A673 (cell line): ENCODE measurements at regions not wholly inside any gene's neighbourhood (a gene's known extent, or its start where the extent isn't known, plus 50 kb on each side); places are given as distances from the start of the nearest gene placed in this dataset.

ENCODE experiments used
- BruUV-seq: library from RNA; stranded (reverse); fragments of 400-500 nt; replicated peaks from 2 replicates; lab custom pipeline; 2021; lab: Mats Ljungman, UMichigan
- CTCF ChIA-PET: fragments of 300-600 bp; sonication (Branson Sonifier 250); formaldehyde crosslinking; loops from one replicate; lab custom pipeline; 2022; ENCODE audit warnings: antibody characterized with exemption; lab: Charles Lee
- POLR2A ChIA-PET: fragments of 300-600 bp; sonication (Branson Sonifier 250); formaldehyde crosslinking; loops from one replicate; lab custom pipeline; 2022; ENCODE audit warnings: antibody characterized with exemption; ENCODE audit not compliant: low non-redundant PET; lab: Charles Lee
- DNase-seq: peaks from one replicate; pipeline ENCODE4 v3.0.0-alpha.2; 2015; ENCODE audit warnings: low spot score
- H3K27ac ChIP-seq: fragments of 200-600 bp; sonication (generic); 2 replicates; pipeline ENCODE4 v1.5.1; 2016; ENCODE audit warnings: mixed run types, low read depth, mild to moderate bottlenecking, mixed read lengths, antibody characterized with exemption, low read length; ENCODE audit not compliant: poor library complexity, severe bottlenecking
- H3K27me3 ChIP-seq: fragments of 200-600 bp; sonication (generic); replicated peaks from 2 replicates; pipeline ENCODE4 v1.6.1; 2017; ENCODE audit warnings: mixed run types, low read depth, mild to moderate bottlenecking, mixed read lengths, antibody characterized with exemption, low read length; ENCODE audit not compliant: insufficient read depth, poor library complexity
- H3K36me3 ChIP-seq: fragments of 200-600 bp; sonication (generic); 2 replicates; pipeline ENCODE4 v1.6.1; 2016; ENCODE audit warnings: mixed run types, mild to moderate bottlenecking, mixed read lengths, antibody characterized with exemption, low read length; ENCODE audit not compliant: insufficient read depth, poor library complexity, severe bottlenecking
- H3K4me1 ChIP-seq: fragments of 200-600 bp; sonication (generic); 2 replicates; pipeline ENCODE4 v1.6.1; 2017; ENCODE audit warnings: mixed run types, mild to moderate bottlenecking, mixed read lengths, antibody characterized with exemption, low read length; ENCODE audit not compliant: insufficient read depth, poor library complexity, severe bottlenecking
- H3K4me3 ChIP-seq: fragments of 200-600 bp; sonication (generic); 2 replicates; pipeline ENCODE4 v1.5.1; 2016; ENCODE audit warnings: low read depth, mixed run types, mild to moderate bottlenecking, mixed read lengths, low read length; ENCODE audit not compliant: poor library complexity, severe bottlenecking
- H3K9me3 ChIP-seq: fragments of 200-600 bp; sonication (generic); 2 replicates; pipeline ENCODE4 v1.6.1; 2016; ENCODE audit warnings: mixed run types, low read depth, mild to moderate bottlenecking, mixed read lengths, antibody characterized with exemption, low read length; ENCODE audit not compliant: poor library complexity, severe bottlenecking
- CTCF ChIP-seq: fragments of 300-800, 200-600 bp; sonication (generic); conservative IDR thresholded peaks from 2 replicates; pipeline ENCODE4 v1.5.1; 2017; ENCODE audit warnings: low read depth, mild to moderate bottlenecking, antibody characterized with exemption, low read length, moderate library complexity, mixed read lengths
- EZH2 ChIP-seq: fragments of 200-600 bp; sonication (generic); IDR thresholded peaks from 2 replicates; pipeline ENCODE4 v1.6.1; 2017; ENCODE audit warnings: borderline replicate concordance, low read depth, mild to moderate bottlenecking, mixed read lengths, antibody characterized with exemption, low read length; ENCODE audit not compliant: poor library complexity, severe bottlenecking
- intact Hi-C: fragments of 100-400 bp; cut with micrococcal nuclease; formaldehyde crosslinking; loops from one replicate; pipeline ENCODE4 v1.10.0; 2022; ENCODE audit not compliant: unreplicated experiment

GRCh38 chr20:50244352-50245149 lies 53.9 kb downstream of the CEBPB start:
- H3K27me3 ChIP-seq = no peaks in the 10 kb centered on the region
- CTCF ChIA-PET = no interaction called here
- no peak for DNase-seq
- no peaks in the 10 kb centered on the region for H3K9me3 ChIP-seq
- POLR2A ChIA-PET = no interaction called here
- intact Hi-C loops = no loop called here
- no peak overlapping the region for H3K4me3 ChIP-seq
- no peak overlapping the region for H3K27ac ChIP-seq
- BruUV-seq = no TSS peak
- no peak for TF ChIP-seq EZH2
- TF ChIP-seq CTCF = no peak
- no peaks in the 10 kb centered on the region for H3K36me3 ChIP-seq
- H3K4me1 ChIP-seq = no peaks in the 10 kb centered on the region

GRCh38 chr20:50245498-50246366 lies 55.1 kb downstream of the CEBPB start:
- ChIA-PET CTCF (no interaction called here), POLR2A (no interaction called here)
- intact Hi-C loops = no loop called here

More at GRCh38 chr20:50245498-50246366, 55.1 kb downstream of the CEBPB start:
- Histone ChIP-seq H3K4me1 (no peaks in the 10 kb centered on the region), H3K36me3 (no peaks in the 10 kb centered on the region), H3K4me3 (no peak overlapping the region), H3K27me3 (no peaks in the 10 kb centered on the region), H3K9me3 (no peaks in the 10 kb centered on the region), H3K27ac (no peak overlapping the region)
- peak; percentile 48 for DNase-seq
- TF ChIP-seq EZH2 = no peak
- no peak for TF ChIP-seq CTCF
- no TSS peak for BruUV-seq
